ENCODE measurements at regions not wholly inside any gene's neighbourhood (a gene's known extent, or its start where the extent isn't known, plus 50 kb on each side); places are given as distances from the start of the nearest gene placed in this dataset.

DNA sequence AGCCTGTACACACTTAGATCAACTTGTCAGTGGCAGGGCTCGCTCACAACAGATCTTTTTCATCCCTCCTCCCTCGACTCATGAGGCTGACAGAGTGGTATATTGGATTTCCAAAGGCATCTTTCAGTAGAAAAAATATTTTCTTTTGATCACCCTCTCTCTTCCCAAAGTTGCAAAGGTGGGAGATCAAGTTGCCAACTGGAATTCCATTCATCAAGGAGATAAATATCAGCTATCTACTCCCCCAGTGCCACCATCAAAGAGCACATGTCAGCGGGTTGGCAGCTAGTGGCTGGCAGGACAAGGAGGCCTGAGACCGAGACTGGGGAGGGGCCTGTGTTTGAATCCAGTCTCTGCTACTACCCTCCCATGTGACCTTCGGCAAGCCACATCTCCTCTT, 539.7 kb upstream of the CDH11 start:
- Histone ChIP-seq H3K27me3 (ENCODE audit: control insufficient read depth, insufficient read depth, low read length) (no peaks in the 10 kb centered on the region), H3K4me3 (ENCODE audit: low read length) (no peak overlapping the region), H3K9me3 (replicated peaks; ENCODE audit: control insufficient read depth, low read depth, low read length) (no peaks in the 10 kb centered on the region), H3K27ac (ENCODE audit: low read length) (no peak overlapping the region), H3K4me1 (ENCODE audit: control insufficient read depth, insufficient read depth, low read length) (peaks cover 22% of the 10 kb centered on the region), H3K36me3 (ENCODE audit: control insufficient read depth, insufficient read depth, low read length) (no peaks in the 10 kb centered on the region)
- WGBS (ENCODE audit: insufficient coverage), result 50% methylated on average over 2 of the region's 5 CpGs
- DNase-seq, result no peak

DNA sequence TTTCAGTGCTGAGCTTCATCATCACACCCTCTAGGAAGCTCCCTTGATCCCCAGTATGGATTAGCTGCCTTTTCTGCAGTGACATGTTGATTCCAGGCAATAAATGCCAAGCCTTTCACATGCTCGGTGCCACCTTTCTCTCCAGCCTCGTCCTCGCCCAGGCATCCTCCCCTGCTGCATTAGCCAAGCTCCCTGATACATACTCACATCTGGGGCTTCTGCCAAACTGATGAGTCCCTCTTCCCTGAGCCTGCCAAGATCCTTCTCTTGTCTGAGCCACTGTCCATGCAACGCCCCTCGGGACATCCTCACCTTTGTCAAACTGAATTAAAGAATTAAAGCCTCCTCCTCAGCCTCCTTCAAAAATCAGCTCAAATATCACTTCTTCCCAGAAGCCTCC, 538.5 kb upstream of the CDH11 start:
- no peaks in the 10 kb centered on the region for H3K36me3 ChIP-seq (ENCODE audit: control insufficient read depth, insufficient read depth, low read length)
- H3K4me1 ChIP-seq (ENCODE audit: control insufficient read depth, insufficient read depth, low read length), result peaks cover 21% of the 10 kb centered on the region
- peak; percentile 16 for DNase-seq
- H3K9me3 ChIP-seq (replicated peaks; ENCODE audit: control insufficient read depth, low read depth, low read length), result no peaks in the 10 kb centered on the region
- H3K27me3 ChIP-seq (ENCODE audit: control insufficient read depth, insufficient read depth, low read length), result peaks cover 7% of the 10 kb centered on the region
- no peak overlapping the region for H3K27ac ChIP-seq (ENCODE audit: low read length)
- 87% methylated on average over 5 of the region's 5 CpGs for WGBS (ENCODE audit: insufficient coverage)
- no peak overlapping the region for H3K4me3 ChIP-seq (ENCODE audit: low read length)

DNA sequence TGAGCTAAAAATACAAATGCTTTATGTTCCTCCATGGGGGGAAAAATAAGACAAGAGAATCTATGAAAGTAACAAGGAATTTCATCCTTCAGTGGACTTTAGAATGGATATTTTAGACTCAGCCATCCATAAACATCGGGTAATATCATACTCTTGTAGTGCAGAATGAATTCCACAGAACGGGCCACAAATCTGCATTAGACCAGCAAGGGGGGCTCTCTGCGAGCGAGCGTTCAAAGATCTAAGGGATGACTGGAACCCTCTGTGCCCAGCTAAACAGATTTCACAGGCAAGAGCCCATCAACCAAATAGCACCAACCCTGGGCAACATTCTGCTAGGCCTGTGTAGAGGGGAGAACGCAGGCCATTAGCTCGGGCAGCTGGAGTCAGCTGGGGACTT, 537.9 kb upstream of the CDH11 start:
- Histone ChIP-seq H3K9me3 (replicated peaks; ENCODE audit: control insufficient read depth, low read depth, low read length) (no peaks in the 10 kb centered on the region), H3K36me3 (ENCODE audit: control insufficient read depth, insufficient read depth, low read length) (no peaks in the 10 kb centered on the region), H3K4me1 (ENCODE audit: control insufficient read depth, insufficient read depth, low read length) (peaks cover 21% of the 10 kb centered on the region), H3K4me3 (ENCODE audit: low read length) (no peak overlapping the region), H3K27ac (ENCODE audit: low read length) (no peak overlapping the region), H3K27me3 (ENCODE audit: control insufficient read depth, insufficient read depth, low read length) (peaks cover 9% of the 10 kb centered on the region)
- WGBS (ENCODE audit: insufficient coverage), result 88% methylated on average over 5 of the region's 7 CpGs
- DNase-seq, result no peak

DNA sequence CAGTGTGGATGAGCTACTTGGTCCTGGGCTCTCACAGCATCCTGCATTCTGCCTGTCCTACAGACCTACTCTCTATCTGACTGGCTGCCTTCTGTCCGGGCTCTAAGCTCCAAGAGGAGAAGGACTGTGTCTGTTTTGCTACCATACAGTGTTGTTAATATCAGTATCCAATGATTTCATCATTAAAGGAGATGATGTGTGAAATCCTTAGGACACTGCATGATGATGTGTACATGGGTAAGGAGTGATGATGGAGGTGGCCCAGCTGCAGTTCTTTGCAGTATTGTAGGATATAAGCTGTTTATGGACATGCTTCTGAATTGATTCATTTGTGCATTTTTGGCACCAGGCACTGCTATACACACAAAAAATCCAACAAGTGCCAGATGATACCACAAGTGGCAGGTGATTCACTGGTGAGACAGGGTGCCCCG, 536.9 kb upstream of the CDH11 start:
- Histone ChIP-seq H3K27ac (ENCODE audit: low read length) (peak overlapping the region; percentile 44), H3K36me3 (ENCODE audit: control insufficient read depth, insufficient read depth, low read length) (no peaks in the 10 kb centered on the region), H3K9me3 (replicated peaks; ENCODE audit: control insufficient read depth, low read depth, low read length) (no peaks in the 10 kb centered on the region), H3K27me3 (ENCODE audit: control insufficient read depth, insufficient read depth, low read length) (peaks cover 9% of the 10 kb centered on the region), H3K4me3 (ENCODE audit: low read length) (no peak overlapping the region), H3K4me1 (ENCODE audit: control insufficient read depth, insufficient read depth, low read length) (peaks cover 21% of the 10 kb centered on the region)
- no peak for DNase-seq
- WGBS (ENCODE audit: insufficient coverage), result 67% methylated on average over 1 of the region's 2 CpGs

DNA sequence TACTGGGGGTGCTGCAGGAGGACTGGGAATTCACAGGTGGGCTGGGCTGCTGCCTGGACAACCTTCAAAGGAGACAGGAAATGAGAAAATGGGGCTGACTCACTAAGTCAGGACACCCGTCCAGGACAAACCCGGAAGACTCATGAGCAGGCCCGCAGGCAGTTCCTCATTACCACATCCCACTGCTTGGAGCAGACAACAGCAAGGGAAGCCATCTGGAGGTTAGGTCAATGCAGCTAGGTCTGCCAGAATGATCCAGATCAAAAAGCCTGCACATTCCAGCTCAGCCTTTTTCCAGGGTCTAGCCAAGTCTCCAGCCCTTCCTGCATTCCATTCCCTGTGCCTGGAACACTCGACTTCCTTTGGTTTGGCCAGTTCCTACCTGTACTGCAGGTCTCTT, 536.5 kb upstream of the CDH11 start:
- no peak overlapping the region for H3K27ac ChIP-seq (ENCODE audit: low read length)
- H3K9me3 ChIP-seq (replicated peaks; ENCODE audit: control insufficient read depth, low read depth, low read length), result no peaks in the 10 kb centered on the region
- H3K4me1 ChIP-seq (ENCODE audit: control insufficient read depth, insufficient read depth, low read length), result peaks cover 21% of the 10 kb centered on the region
- H3K36me3 ChIP-seq (ENCODE audit: control insufficient read depth, insufficient read depth, low read length), result no peaks in the 10 kb centered on the region
- no peak overlapping the region for H3K4me3 ChIP-seq (ENCODE audit: low read length)
- 12% methylated on average over 4 of the region's 4 CpGs for WGBS (ENCODE audit: insufficient coverage)
- peaks cover 9% of the 10 kb centered on the region for H3K27me3 ChIP-seq (ENCODE audit: control insufficient read depth, insufficient read depth, low read length)
- DNase-seq, result peak; percentile 79

DNA sequence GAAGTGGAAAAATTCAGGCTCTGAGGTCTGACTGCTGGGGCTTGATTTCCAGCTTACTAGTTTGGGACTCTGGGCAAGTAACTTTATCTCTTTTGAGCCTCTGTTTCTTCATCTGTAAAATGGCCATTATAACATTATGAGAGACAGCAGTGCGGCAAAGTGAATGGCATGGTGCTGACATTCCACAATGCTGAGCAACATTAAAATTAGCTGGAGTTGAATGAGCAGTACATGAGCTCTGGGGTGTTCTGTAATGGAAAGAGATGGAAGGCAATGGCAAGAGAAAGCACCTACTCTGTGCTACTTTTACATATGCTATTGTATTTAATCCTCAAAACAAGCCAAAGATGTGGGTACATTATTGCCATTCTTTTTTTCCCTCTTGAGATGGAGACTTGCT, 535.7 kb upstream of the CDH11 start:
- H3K27ac ChIP-seq (ENCODE audit: low read length), result no peak overlapping the region
- no peaks in the 10 kb centered on the region for H3K9me3 ChIP-seq (replicated peaks; ENCODE audit: control insufficient read depth, low read depth, low read length)
- WGBS (ENCODE audit: insufficient coverage), result no CpG with 5 or more reads among the region's 1 CpG
- no peak for DNase-seq
- H3K4me1 ChIP-seq (ENCODE audit: control insufficient read depth, insufficient read depth, low read length), result peaks cover 21% of the 10 kb centered on the region
- H3K4me3 ChIP-seq (ENCODE audit: low read length), result no peak overlapping the region
- no peaks in the 10 kb centered on the region for H3K36me3 ChIP-seq (ENCODE audit: control insufficient read depth, insufficient read depth, low read length)
- peaks cover 9% of the 10 kb centered on the region for H3K27me3 ChIP-seq (ENCODE audit: control insufficient read depth, insufficient read depth, low read length)

DNA sequence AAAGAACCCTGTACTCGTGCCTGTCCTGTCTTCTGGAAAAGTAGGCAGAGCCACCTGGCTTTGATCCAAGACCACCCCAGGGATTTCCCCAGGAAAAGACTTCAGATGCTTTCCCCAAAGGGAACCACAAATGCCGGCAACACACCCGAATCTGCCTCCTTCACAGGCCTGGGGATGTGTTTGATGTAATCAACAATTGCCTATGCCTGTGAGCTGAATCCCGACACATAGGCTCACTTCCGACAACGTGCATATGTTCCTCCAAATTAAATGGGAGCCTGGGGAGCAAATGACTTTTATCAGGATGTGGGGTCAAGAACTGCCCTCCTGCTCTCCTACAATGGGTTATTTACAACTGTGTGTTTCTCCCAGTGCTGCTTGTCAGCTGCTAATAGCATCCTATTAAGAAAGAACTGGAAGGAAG, 535.2 kb upstream of the CDH11 start:
- 17% methylated on average over 1 of the region's 6 CpGs for WGBS (ENCODE audit: insufficient coverage)
- Histone ChIP-seq H3K4me1 (ENCODE audit: control insufficient read depth, insufficient read depth, low read length) (peaks cover 21% of the 10 kb centered on the region), H3K4me3 (ENCODE audit: low read length) (no peak overlapping the region), H3K9me3 (replicated peaks; ENCODE audit: control insufficient read depth, low read depth, low read length) (no peaks in the 10 kb centered on the region), H3K36me3 (ENCODE audit: control insufficient read depth, insufficient read depth, low read length) (no peaks in the 10 kb centered on the region), H3K27ac (ENCODE audit: low read length) (no peak overlapping the region), H3K27me3 (ENCODE audit: control insufficient read depth, insufficient read depth, low read length) (peaks cover 9% of the 10 kb centered on the region)
- peak; percentile 25 for DNase-seq

DNA sequence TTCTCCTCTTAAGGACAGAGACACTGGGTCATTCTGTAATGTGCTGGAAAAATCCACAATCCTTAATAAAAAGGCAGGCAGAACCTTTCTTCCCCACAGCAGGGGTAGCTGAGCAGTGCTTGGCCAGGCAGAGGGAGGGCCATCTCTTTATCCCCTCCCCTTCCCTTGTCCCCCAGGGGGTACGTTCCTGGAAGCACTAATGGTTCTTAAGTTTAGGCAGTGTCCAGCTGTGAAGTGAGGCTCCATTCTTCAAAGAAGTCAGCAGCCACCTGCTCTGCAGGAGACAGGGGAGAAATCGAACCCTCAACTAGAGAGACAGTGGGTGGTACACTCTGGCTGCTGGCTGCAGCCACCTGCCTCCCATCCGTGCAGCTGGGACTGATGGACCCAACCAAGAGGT, 533.9 kb upstream of the CDH11 start:
- Histone ChIP-seq H3K4me1 (ENCODE audit: control insufficient read depth, insufficient read depth, low read length) (peaks cover 21% of the 10 kb centered on the region), H3K27ac (ENCODE audit: low read length) (no peak overlapping the region), H3K4me3 (ENCODE audit: low read length) (no peak overlapping the region), H3K27me3 (ENCODE audit: control insufficient read depth, insufficient read depth, low read length) (peaks cover 12% of the 10 kb centered on the region), H3K36me3 (ENCODE audit: control insufficient read depth, insufficient read depth, low read length) (no peaks in the 10 kb centered on the region), H3K9me3 (replicated peaks; ENCODE audit: control insufficient read depth, low read depth, low read length) (no peaks in the 10 kb centered on the region)
- DNase-seq, result peak; percentile 22
- WGBS (ENCODE audit: insufficient coverage), result 51% methylated on average over 2 of the region's 3 CpGs

DNA sequence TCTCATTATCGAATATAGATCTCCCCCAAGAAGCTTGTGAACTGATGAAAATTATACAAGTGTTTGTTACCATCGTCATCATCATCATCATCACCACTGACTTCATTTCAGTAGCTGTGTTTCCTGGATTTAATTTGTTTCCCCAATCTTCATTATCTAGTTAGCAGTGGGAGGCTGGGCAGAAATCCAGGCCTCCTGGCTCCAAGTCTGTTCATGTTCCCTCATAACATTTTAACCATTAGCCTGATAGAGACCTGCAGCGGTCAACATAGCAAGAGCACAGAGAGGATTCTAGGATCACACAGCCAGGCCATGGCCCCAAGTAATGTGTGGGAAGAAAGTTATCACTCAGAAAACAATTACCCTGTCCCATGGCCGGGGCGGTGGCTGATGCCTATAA, 526.2 kb upstream of the CDH11 start:
- Histone ChIP-seq H3K36me3 (ENCODE audit: control insufficient read depth, insufficient read depth, low read length) (no peaks in the 10 kb centered on the region), H3K27ac (ENCODE audit: low read length) (no peak overlapping the region), H3K4me3 (ENCODE audit: low read length) (no peak overlapping the region), H3K9me3 (replicated peaks; ENCODE audit: control insufficient read depth, low read depth, low read length) (no peaks in the 10 kb centered on the region), H3K4me1 (ENCODE audit: control insufficient read depth, insufficient read depth, low read length) (no peaks in the 10 kb centered on the region), H3K27me3 (ENCODE audit: control insufficient read depth, insufficient read depth, low read length) (peaks cover 3% of the 10 kb centered on the region)
- WGBS (ENCODE audit: insufficient coverage), result no CpG with 5 or more reads among the region's 5 CpGs
- DNase-seq, result no peak

DNA sequence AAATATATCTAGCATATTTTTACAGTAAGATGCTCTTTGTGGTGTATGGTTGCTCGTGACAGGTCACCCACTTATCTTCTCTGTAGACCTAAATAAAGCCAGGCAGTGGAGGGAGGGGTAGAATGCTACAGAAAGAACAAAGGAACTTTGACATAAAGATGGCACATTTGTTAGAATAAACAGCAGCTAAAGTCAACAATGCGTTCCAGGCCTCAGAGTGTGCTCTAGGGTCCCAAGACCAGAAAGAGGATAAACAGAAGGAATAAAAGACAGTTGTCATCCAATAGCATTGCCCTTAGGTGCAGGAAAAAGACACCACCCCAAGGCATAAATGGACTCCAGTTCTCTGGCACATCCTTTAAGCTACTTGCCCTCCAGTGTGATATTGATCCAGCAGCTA, 523.0 kb upstream of the CDH11 start:
- H3K27me3 ChIP-seq (ENCODE audit: control insufficient read depth, insufficient read depth, low read length), result no peaks in the 10 kb centered on the region
- no peaks in the 10 kb centered on the region for H3K4me1 ChIP-seq (ENCODE audit: control insufficient read depth, insufficient read depth, low read length)
- H3K4me3 ChIP-seq (ENCODE audit: low read length), result no peak overlapping the region
- no peaks in the 10 kb centered on the region for H3K36me3 ChIP-seq (ENCODE audit: control insufficient read depth, insufficient read depth, low read length)
- no peak overlapping the region for H3K27ac ChIP-seq (ENCODE audit: low read length)
- H3K9me3 ChIP-seq (replicated peaks; ENCODE audit: control insufficient read depth, low read depth, low read length), result no peaks in the 10 kb centered on the region
- no CpG with 5 or more reads among the region's 2 CpGs for WGBS (ENCODE audit: insufficient coverage)
- DNase-seq, result no peak

DNA sequence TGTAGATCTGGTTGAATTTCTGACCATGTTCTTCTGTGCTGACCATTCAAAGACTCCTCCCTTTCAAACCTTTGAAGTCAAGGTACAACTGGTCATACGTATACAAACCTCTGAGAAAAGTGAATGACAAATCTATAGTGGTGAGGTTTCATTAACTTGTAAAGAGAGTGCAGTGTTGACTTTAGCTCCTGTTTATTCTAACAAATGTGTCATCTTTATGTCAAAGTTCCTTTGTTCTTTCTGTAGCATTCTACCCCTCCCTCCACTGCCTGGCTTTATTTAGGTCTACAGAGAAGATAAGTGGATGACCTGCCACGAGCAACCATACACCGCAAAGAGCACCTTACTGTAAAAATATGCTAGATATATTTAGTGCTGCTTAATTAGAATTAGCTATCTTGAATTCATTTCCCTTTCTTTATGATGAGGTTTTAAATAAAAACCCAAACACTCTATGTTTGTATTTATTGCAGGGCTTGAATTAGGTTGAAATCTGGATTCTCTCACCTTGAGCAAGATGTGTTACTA, 520.0 kb upstream of the CDH11 start:
- DNase-seq, result no peak
- Histone ChIP-seq H3K27ac (ENCODE audit: low read length) (no peak overlapping the region), H3K27me3 (ENCODE audit: control insufficient read depth, insufficient read depth, low read length) (no peaks in the 10 kb centered on the region), H3K4me3 (ENCODE audit: low read length) (no peak overlapping the region), H3K4me1 (ENCODE audit: control insufficient read depth, insufficient read depth, low read length) (no peaks in the 10 kb centered on the region), H3K9me3 (replicated peaks; ENCODE audit: control insufficient read depth, low read depth, low read length) (no peaks in the 10 kb centered on the region), H3K36me3 (ENCODE audit: control insufficient read depth, insufficient read depth, low read length) (no peaks in the 10 kb centered on the region)
- WGBS (ENCODE audit: insufficient coverage), result no CpG with 5 or more reads among the region's 3 CpGs

Measured in muscle of leg (tissue), 3 donors.